ENCODE measurements at regions not wholly inside any gene's neighbourhood (a gene's known extent, or its start where the extent isn't known, plus 50 kb on each side); places are given as distances from the start of the nearest gene placed in this dataset.

- TF ChIP-seq POLR2A (IDR thresholded peaks at IDR 0.05) = no peak
- no peak for TF ChIP-seq CTCF (IDR thresholded peaks at IDR 0.05)
- no peaks in the 10 kb centered on the region for H3K27me3 ChIP-seq
- peaks cover 8% of the 10 kb centered on the region for H3K4me1 ChIP-seq
- no peak overlapping the region for H3K27ac ChIP-seq
- no peak for DNase-seq
- WGBS, 2 donors = 80 to 82% methylated on average over 15 of the region's 15 CpGs
- no peaks in the 10 kb centered on the region for H3K36me3 ChIP-seq (ENCODE audit: low read depth, missing control alignments)
- intact Hi-C loops (cut with DNase I; ENCODE audit: low total_unique reads) = no loop called here
- H3K9me3 ChIP-seq = no peaks in the 10 kb centered on the region
- no peak overlapping the region for H3K4me3 ChIP-seq
Measured at GRCh38 chr16:87016046-87017035, 300.9 kb downstream of the C16orf95 start.

GRCh38 chr16:87017371-87018012 is 299.7 kb downstream of the C16orf95 start:
- peaks cover 8% of the 10 kb centered on the region for H3K4me1 ChIP-seq
- H3K9me3 ChIP-seq = no peaks in the 10 kb centered on the region
- 69 to 72% methylated on average over 9 of the region's 9 CpGs for WGBS, 2 donors
- no peak overlapping the region for H3K27ac ChIP-seq
- no peak overlapping the region for H3K4me3 ChIP-seq
- no peaks in the 10 kb centered on the region for H3K36me3 ChIP-seq (ENCODE audit: low read depth, missing control alignments)
- no peaks in the 10 kb centered on the region for H3K27me3 ChIP-seq
- DNase-seq = no peak
- intact Hi-C loops (cut with DNase I; ENCODE audit: low total_unique reads) = no loop called here
- TF ChIP-seq CTCF (IDR thresholded peaks at IDR 0.05) = no peak
- TF ChIP-seq POLR2A (IDR thresholded peaks at IDR 0.05) = no peak

GRCh38 chr16:87025676-87026075 is 291.5 kb downstream of the C16orf95 start:
- intact Hi-C loops (cut with DNase I; ENCODE audit: low total_unique reads) = no loop called here
- DNase-seq = no peak
- H3K4me3 ChIP-seq = no peak overlapping the region
- H3K27ac ChIP-seq = no peak overlapping the region
- no peaks in the 10 kb centered on the region for H3K36me3 ChIP-seq (ENCODE audit: low read depth, missing control alignments)
- no peaks in the 10 kb centered on the region for H3K4me1 ChIP-seq
- WGBS, 2 donors = 85 to 98% methylated on average over 1 of the region's 1 CpG
- no peak for TF ChIP-seq CTCF (IDR thresholded peaks at IDR 0.05)
- H3K27me3 ChIP-seq = no peaks in the 10 kb centered on the region
- H3K9me3 ChIP-seq = no peaks in the 10 kb centered on the region

- H3K27me3 ChIP-seq = no peaks in the 10 kb centered on the region
- H3K4me3 ChIP-seq = no peak overlapping the region
- TF ChIP-seq CTCF (IDR thresholded peaks at IDR 0.05) (no peak), POLR2A (IDR thresholded peaks at IDR 0.05) (no peak)
- 76 to 89% methylated on average over 8 to 16 of the region's 16 CpGs for WGBS, 2 donors
- intact Hi-C loops (cut with DNase I; ENCODE audit: low total_unique reads) = no loop called here
- no peak overlapping the region for H3K27ac ChIP-seq
- no peaks in the 10 kb centered on the region for H3K9me3 ChIP-seq
- no peaks in the 10 kb centered on the region for H3K4me1 ChIP-seq
- no peak for DNase-seq
- no peaks in the 10 kb centered on the region for H3K36me3 ChIP-seq (ENCODE audit: low read depth, missing control alignments)
Measured at GRCh38 chr16:87027056-87027616, 290.1 kb downstream of the C16orf95 start.
